ENCODE measurements at regions not wholly inside any gene's neighbourhood (a gene's known extent, or its start where the extent isn't known, plus 50 kb on each side); places are given as distances from the start of the nearest gene placed in this dataset.

DNA sequence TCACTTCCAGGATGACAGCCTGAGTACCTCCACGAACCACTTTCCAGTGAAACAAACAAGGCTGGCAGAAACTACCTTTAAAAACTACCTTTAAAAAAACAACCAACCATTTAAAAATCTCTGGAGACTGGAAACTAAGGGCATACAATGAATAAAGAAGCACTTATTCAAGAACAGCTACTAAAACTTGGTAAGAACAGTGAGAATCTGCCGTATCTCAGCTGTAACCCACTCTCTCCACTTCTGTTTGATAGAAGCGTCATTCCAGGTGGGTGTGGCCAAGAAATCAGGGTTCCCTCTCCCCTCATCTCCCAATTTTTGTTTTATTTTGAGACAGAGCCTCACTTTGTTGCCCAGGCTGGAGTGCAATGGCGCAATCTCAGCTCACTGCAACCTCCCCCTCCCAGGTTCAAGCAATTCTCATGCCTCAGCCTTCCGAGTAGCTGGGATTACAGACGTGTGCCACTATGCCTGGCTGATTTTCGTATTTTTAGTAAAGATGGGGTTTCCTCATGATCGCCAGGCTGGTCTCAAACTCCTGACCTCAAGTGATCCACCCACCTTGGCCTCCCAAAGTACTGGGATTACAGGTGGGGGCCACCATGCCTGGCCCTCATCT is 158.8 kb upstream of the CHST15 start:
- no peaks in the 10 kb centered on the region for H3K27me3 ChIP-seq
- no peaks in the 10 kb centered on the region for H3K9me3 ChIP-seq
- peaks cover 8 to 26% (median 13%) of the 10 kb centered on the region in 4 donors for H3K4me1 ChIP-seq
- intact Hi-C loops (cut with DNase I): no loop called here
- H3K36me3 ChIP-seq: no peaks in the 10 kb centered on the region
- DNase-seq (ENCODE audit: extremely low spot score): no peak
- H3K4me3 ChIP-seq: no peak overlapping the region
- WGBS: 88% methylated on average over 8 of the region's 8 CpGs
- no peak overlapping the region for H3K27ac ChIP-seq (replicated peaks in 1 of 4)
- TF ChIP-seq POLR2A (IDR thresholded peaks at IDR 0.05; ENCODE audit: low read depth): no peak
- TF ChIP-seq, protein P1, sequence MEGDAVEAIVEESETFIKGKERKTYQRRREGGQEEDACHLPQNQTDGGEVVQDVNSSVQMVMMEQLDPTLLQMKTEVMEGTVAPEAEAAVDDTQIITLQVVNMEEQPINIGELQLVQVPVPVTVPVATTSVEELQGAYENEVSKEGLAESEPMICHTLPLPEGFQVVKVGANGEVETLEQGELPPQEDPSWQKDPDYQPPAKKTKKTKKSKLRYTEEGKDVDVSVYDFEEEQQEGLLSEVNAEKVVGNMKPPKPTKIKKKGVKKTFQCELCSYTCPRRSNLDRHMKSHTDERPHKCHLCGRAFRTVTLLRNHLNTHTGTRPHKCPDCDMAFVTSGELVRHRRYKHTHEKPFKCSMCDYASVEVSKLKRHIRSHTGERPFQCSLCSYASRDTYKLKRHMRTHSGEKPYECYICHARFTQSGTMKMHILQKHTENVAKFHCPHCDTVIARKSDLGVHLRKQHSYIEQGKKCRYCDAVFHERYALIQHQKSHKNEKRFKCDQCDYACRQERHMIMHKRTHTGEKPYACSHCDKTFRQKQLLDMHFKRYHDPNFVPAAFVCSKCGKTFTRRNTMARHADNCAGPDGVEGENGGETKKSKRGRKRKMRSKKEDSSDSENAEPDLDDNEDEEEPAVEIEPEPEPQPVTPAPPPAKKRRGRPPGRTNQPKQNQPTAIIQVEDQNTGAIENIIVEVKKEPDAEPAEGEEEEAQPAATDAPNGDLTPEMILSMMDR (IDR thresholded peaks at IDR 0.05): no peak
- no peak for TF ChIP-seq EP300 (IDR thresholded peaks at IDR 0.05)
- no peak for TF ChIP-seq POLR2AphosphoS5 (IDR thresholded peaks at IDR 0.05)

DNA sequence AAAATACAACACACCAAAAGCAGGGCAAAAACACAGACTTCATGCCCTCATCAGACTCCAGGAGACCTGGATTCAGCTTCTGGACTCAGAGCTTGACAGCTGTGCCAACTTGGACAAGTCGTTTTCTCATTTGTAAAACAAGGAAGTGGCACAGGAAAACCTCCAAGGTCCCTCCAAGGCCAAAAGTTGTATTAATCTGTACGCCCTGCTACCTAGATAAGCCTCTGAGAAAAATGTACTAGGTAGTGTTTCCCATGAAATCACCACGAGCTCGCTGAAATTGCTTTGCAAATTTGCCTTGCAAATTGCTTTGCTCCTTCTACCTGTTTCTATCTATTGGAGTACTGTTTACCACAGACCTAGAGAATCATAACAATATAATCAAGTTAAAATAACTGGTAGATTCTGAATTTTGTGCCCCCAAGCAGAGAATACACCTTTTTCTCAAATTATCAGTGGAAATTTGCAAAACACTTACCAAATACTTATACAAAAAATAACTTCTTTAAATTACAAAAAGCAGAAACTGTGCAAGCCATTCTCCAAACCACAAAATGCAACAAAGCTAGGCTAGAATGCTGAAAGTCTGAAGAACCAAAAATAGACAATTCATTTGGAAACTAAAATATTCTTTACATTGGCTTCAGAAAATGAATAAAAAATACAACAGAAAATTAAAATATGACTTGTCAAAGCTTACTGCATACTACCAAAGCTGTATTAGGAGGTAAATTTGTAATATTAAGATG is 158.1 kb upstream of the CHST15 start:
- no peaks in the 10 kb centered on the region for H3K36me3 ChIP-seq
- H3K4me1 ChIP-seq: peaks cover 8 to 26% (median 13%) of the 10 kb centered on the region in 4 donors
- DNase-seq (ENCODE audit: extremely low spot score): no peak
- no peaks in the 10 kb centered on the region for H3K9me3 ChIP-seq
- WGBS: 55% methylated on average over 4 of the region's 4 CpGs
- H3K4me3 ChIP-seq: no peak overlapping the region
- no peaks in the 10 kb centered on the region for H3K27me3 ChIP-seq
- no peak overlapping the region for H3K27ac ChIP-seq (replicated peaks in 1 of 4)
- intact Hi-C loops (cut with DNase I): no loop called here
- TF ChIP-seq EP300 (IDR thresholded peaks at IDR 0.05) (no peak), POLR2AphosphoS5 (IDR thresholded peaks at IDR 0.05) (no peak), POLR2A (IDR thresholded peaks at IDR 0.05; ENCODE audit: low read depth) (no peak)

- no peaks in the 10 kb centered on the region for H3K9me3 ChIP-seq
- WGBS: 92% methylated on average over 6 of the region's 6 CpGs
- no peak overlapping the region for H3K27ac ChIP-seq (replicated peaks in 1 of 4)
Observed at GRCh38 chr10:124250506-124250905, 157.1 kb upstream of the CHST15 start.

GRCh38 chr10:124249812-124250432 is 156.5 kb upstream of the CHST15 start:
- no peaks in the 10 kb centered on the region for H3K9me3 ChIP-seq
- no peak overlapping the region for H3K4me3 ChIP-seq
- H3K27me3 ChIP-seq: no peaks in the 10 kb centered on the region
- H3K4me1 ChIP-seq: peaks cover 8 to 20% (median 13%) of the 10 kb centered on the region in 4 donors
- H3K36me3 ChIP-seq: no peaks in the 10 kb centered on the region
- intact Hi-C loops (cut with DNase I): no loop called here
- TF ChIP-seq, protein P1 (IDR thresholded peaks at IDR 0.05): no peak
- TF ChIP-seq POLR2A (IDR thresholded peaks at IDR 0.05; ENCODE audit: low read depth) (no peak), EP300 (IDR thresholded peaks at IDR 0.05) (no peak), POLR2AphosphoS5 (IDR thresholded peaks at IDR 0.05) (no peak)
- WGBS: 87% methylated on average over 8 of the region's 8 CpGs
- no peak overlapping the region for H3K27ac ChIP-seq (replicated peaks in 1 of 4)
- DNase-seq (ENCODE audit: extremely low spot score): no peak

More at GRCh38 chr10:124250506-124250905, 157.1 kb upstream of the CHST15 start:
- Histone ChIP-seq H3K36me3 (no peaks in the 10 kb centered on the region), H3K4me1 (peaks cover 8 to 23% (median 13%) of the 10 kb centered on the region in 4 donors), H3K27me3 (no peaks in the 10 kb centered on the region), H3K4me3 (no peak overlapping the region)
- intact Hi-C loops (cut with DNase I): no loop called here
- TF ChIP-seq EP300 (IDR thresholded peaks at IDR 0.05) (no peak), POLR2A (IDR thresholded peaks at IDR 0.05; ENCODE audit: low read depth) (no peak), POLR2AphosphoS5 (IDR thresholded peaks at IDR 0.05) (no peak)
- TF ChIP-seq, protein P1 (IDR thresholded peaks at IDR 0.05): no peak
- DNase-seq (ENCODE audit: extremely low spot score): no peak

- H3K27ac ChIP-seq (replicated peaks in 1 of 4): no peak overlapping the region
- intact Hi-C loops (cut with DNase I): no loop called here
- H3K27me3 ChIP-seq: no peaks in the 10 kb centered on the region
- TF ChIP-seq EP300 (IDR thresholded peaks at IDR 0.05): no peak
- no peak for TF ChIP-seq POLR2AphosphoS5 (IDR thresholded peaks at IDR 0.05)
- TF ChIP-seq POLR2A (IDR thresholded peaks at IDR 0.05; ENCODE audit: low read depth): no peak
- TF ChIP-seq, protein P1 (IDR thresholded peaks at IDR 0.05): no peak
- H3K4me3 ChIP-seq: no peak overlapping the region
- DNase-seq (ENCODE audit: extremely low spot score): no peak
- WGBS: 83% methylated on average over 6 of the region's 6 CpGs
- H3K36me3 ChIP-seq: no peaks in the 10 kb centered on the region
- H3K9me3 ChIP-seq: no peaks in the 10 kb centered on the region
- H3K4me1 ChIP-seq: peaks cover 8 to 15% (median 13%) of the 10 kb centered on the region in 4 donors
Observed at GRCh38 chr10:124249196-124249595, 155.8 kb upstream of the CHST15 start.

All from esophagus muscularis mucosa (tissue), 4 donors.